AG09319 (cell line): ENCODE measurements at regions not wholly inside any gene's neighbourhood (a gene's known extent, or its start where the extent isn't known, plus 50 kb on each side); places are given as distances from the start of the nearest gene placed in this dataset.

ENCODE experiments used
- DNase-seq: peaks from one replicate; pipeline ENCODE4 v3.0.0-alpha.2; 2010; ENCODE audit warnings: low read depth; ENCODE audit errors: extremely low read depth
- CTCF ChIP-seq: IDR thresholded peaks from 2 replicates; pipeline ENCODE4 v1.5.1; 2011; ENCODE audit warnings: low read depth, mild to moderate bottlenecking, inconsistent platforms, low read length, moderate library complexity

- DNase-seq = no peak
- no peak for TF ChIP-seq CTCF
Observed at GRCh38 chr5:87156631-87157030, 111.1 kb upstream of the RASA1 start.

- no peak for DNase-seq
- TF ChIP-seq CTCF = no peak
Observed at GRCh38 chr5:87164409-87164808, 103.3 kb upstream of the RASA1 start.

GRCh38 chr5:87169300-87169991 is 98.2 kb upstream of the RASA1 start:
- no peak for TF ChIP-seq CTCF
- no peak for DNase-seq

GRCh38 chr5:87170799-87171198 is 96.9 kb upstream of the RASA1 start:
- no peak for DNase-seq
- no peak for TF ChIP-seq CTCF

- DNase-seq = no peak
- TF ChIP-seq CTCF = no peak
Observed at GRCh38 chr5:87182649-87183048, 85.0 kb upstream of the RASA1 start.

- no peak for DNase-seq
- no peak for TF ChIP-seq CTCF
Observed at GRCh38 chr5:87183896-87184295, 83.8 kb upstream of the RASA1 start.

- TF ChIP-seq CTCF = no peak
Observed at GRCh38 chr5:87184605-87185004, 83.1 kb upstream of the RASA1 start.

More at GRCh38 chr5:87184605-87185004, 83.1 kb upstream of the RASA1 start:
- no peak for DNase-seq
